Uterus (tissue), 3 donors: ENCODE measurements at regions not wholly inside any gene's neighbourhood (a gene's known extent, or its start where the extent isn't known, plus 50 kb on each side); places are given as distances from the start of the nearest gene placed in this dataset.
"Not testable (repeated sequence)": the region's sequence is repeated elsewhere in the genome, so short reads cannot be mapped to it uniquely, and the experiment has no call there.

ENCODE experiments used
- DNase-seq, 2 donors: peaks; one replicate each; pipeline ENCODE4 v3.0.0-alpha.2; 2019 to 2020
- H3K27ac ChIP-seq, 2 donors: fragments of 200-600 bp; sonication (generic); 1 replicate in 1 of 2; 2 replicates in 1 of 2; pipeline ENCODE4 v1.5.1; 2016 to 2018
- H3K27me3 ChIP-seq, 2 donors: fragments of 200-600 bp; sonication (generic); one replicate each; pipeline ENCODE4 v1.5.1; 2018 to 2019; ENCODE audit warnings: control low read depth in 1 of 2
- H3K36me3 ChIP-seq, 2 donors: fragments of 200-600 bp; sonication (generic); one replicate each; pipeline ENCODE4 v1.5.1; 2019; ENCODE audit warnings: control low read depth in 1 of 2
- H3K4me1 ChIP-seq, 2 donors: fragments of 200-600 bp; sonication (generic); one replicate each; pipeline ENCODE4 v1.5.1; 2018 to 2019; ENCODE audit warnings: control low read depth in 1 of 2
- H3K4me3 ChIP-seq, 2 donors: fragments of 200-600 bp; sonication (generic); 1 replicate in 1 of 2; 2 replicates in 1 of 2; pipeline ENCODE4 v1.5.1; 2018 to 2019; ENCODE audit warnings: mild to moderate bottlenecking in 1 of 2
- H3K9me3 ChIP-seq, 2 donors: fragments of 200-600 bp; sonication (generic); one replicate each; pipeline ENCODE4 v1.5.1; 2019; ENCODE audit warnings: control low read depth in 1 of 2
- POLR2A ChIP-seq, 2 donors: fragments of 450-650 bp; IDR thresholded peaks; one replicate each; pipeline ENCODE4 v1.6.1; 2016; ENCODE audit warnings: antibody characterized with exemption in 2 of 2, mild to moderate bottlenecking in 1 of 2, moderate library complexity in 1 of 2
- intact Hi-C: fragments of 100-400 bp; cut with DNase I; formaldehyde crosslinking; loops from one replicate; pipeline ENCODE4 v1.15.1; 2023; ENCODE audit warnings: low total_unique reads
- TF ChIP-seq, protein P1 (sequence below), 4 experiments: fragments of 200-600 bp in 2 of 4; fragments of 450-650 bp in 2 of 4; sonication (generic) in 2 of 4; IDR thresholded peaks; one replicate each; pipeline ENCODE4 v1.5.1; 2016 to 2019; ENCODE audit warnings: antibody characterized with exemption in 4 of 4, mild to moderate bottlenecking in 2 of 4, moderate library complexity in 1 of 4
- donor health status: DM: yes; HTN: yes; CAD: no.

DNA sequence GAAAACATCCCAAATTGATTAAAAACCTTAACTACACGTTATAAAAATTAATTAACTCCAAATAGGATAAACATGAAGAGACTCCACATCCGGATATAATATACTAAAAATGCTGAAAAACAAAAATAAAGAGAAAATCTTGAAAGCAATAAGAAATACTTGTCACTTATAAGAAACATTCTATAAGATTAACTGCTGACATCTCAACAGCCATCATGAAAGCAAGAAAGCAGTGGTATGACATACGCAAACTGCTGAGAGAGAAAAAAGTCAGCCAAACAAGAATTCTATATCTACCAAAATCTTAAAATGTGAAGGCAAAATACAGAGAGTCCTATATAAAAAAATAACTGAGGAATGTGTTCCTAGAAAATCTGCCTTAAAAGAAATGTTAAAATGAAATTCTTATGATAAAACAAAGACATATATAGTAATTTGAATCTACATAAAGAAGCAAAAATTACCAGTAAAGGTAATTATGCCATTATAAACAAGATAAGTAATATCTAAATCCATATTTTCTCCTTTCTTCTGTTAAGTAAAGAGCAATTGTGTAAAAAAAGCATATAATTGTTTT, 1851.1 kb downstream of the PCDH9 start:
- Histone ChIP-seq H3K27me3 (no peaks in the 10 kb centered on the region), H3K4me1 (no peaks in the 10 kb centered on the region), H3K9me3 (peaks cover 3 to 4% of the 10 kb centered on the region in 2 donors), H3K27ac (no peak overlapping the region), H3K4me3 (no peak overlapping the region), H3K36me3 (no peaks in the 10 kb centered on the region)
- intact Hi-C loops = no loop called here
- DNase-seq = no peak
- TF ChIP-seq, protein P1, sequence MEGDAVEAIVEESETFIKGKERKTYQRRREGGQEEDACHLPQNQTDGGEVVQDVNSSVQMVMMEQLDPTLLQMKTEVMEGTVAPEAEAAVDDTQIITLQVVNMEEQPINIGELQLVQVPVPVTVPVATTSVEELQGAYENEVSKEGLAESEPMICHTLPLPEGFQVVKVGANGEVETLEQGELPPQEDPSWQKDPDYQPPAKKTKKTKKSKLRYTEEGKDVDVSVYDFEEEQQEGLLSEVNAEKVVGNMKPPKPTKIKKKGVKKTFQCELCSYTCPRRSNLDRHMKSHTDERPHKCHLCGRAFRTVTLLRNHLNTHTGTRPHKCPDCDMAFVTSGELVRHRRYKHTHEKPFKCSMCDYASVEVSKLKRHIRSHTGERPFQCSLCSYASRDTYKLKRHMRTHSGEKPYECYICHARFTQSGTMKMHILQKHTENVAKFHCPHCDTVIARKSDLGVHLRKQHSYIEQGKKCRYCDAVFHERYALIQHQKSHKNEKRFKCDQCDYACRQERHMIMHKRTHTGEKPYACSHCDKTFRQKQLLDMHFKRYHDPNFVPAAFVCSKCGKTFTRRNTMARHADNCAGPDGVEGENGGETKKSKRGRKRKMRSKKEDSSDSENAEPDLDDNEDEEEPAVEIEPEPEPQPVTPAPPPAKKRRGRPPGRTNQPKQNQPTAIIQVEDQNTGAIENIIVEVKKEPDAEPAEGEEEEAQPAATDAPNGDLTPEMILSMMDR (IDR thresholded peaks at IDR 0.05) = no peak
- no peak for TF ChIP-seq POLR2A (IDR thresholded peaks at IDR 0.05)

DNA sequence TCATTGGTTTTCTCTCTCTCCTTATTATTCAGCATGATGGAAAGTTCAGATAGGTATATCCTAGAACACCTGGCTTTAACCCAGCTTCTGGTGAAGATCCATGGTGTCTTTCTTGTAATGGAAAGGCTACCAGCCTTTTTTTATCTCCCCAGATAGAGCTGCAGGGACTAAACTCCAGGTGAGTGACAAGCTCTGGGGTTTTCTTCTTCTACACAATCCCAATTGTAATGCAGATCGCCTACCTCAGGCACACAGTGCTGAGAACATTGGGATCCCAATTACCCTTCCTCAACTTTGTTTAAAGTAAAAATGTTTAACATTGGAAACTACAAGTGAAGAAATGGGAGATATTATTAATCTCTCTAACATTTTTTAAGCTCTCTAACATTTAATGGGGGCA, 1851.7 kb downstream of the PCDH9 start:
- H3K9me3 ChIP-seq = peaks cover 3 to 4% of the 10 kb centered on the region in 2 donors
- no peak for DNase-seq
- intact Hi-C loops = no loop called here
- TF ChIP-seq POLR2A (IDR thresholded peaks at IDR 0.05) = no peak
- TF ChIP-seq, protein P1 (IDR thresholded peaks at IDR 0.05) = no peak
- no peak overlapping the region for H3K4me3 ChIP-seq
- no peaks in the 10 kb centered on the region for H3K36me3 ChIP-seq
- no peak overlapping the region for H3K27ac ChIP-seq
- H3K4me1 ChIP-seq = no peaks in the 10 kb centered on the region
- no peaks in the 10 kb centered on the region for H3K27me3 ChIP-seq

DNA sequence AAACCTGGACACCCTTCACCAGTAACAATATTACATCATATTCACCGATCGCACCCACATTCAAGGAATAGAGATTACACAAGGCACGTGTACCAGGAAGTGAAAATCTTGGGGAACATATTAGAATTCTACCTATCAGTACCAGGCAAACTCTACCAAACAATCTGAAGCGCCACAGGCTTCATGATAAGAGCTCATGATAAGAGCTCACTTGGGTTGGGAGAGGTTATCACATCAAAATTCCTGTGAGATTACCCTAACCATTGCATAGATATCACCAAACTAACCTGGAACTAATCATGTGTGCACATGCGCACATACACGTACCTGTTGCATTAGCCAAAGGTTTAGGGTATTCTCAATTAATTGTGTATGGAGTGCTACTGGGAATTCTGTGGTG, 1861.3 kb downstream of the PCDH9 start:
- Histone ChIP-seq H3K4me3 (no peak overlapping the region), H3K27ac (no peak overlapping the region), H3K9me3 (no peaks in the 10 kb centered on the region), H3K36me3 (no peaks in the 10 kb centered on the region), H3K27me3 (no peaks in the 10 kb centered on the region), H3K4me1 (no peaks in the 10 kb centered on the region)
- no peak for DNase-seq
- intact Hi-C loops = no loop called here
- TF ChIP-seq POLR2A (IDR thresholded peaks at IDR 0.05) = no peak
- TF ChIP-seq, protein P1 (IDR thresholded peaks at IDR 0.05) = no peak

DNA sequence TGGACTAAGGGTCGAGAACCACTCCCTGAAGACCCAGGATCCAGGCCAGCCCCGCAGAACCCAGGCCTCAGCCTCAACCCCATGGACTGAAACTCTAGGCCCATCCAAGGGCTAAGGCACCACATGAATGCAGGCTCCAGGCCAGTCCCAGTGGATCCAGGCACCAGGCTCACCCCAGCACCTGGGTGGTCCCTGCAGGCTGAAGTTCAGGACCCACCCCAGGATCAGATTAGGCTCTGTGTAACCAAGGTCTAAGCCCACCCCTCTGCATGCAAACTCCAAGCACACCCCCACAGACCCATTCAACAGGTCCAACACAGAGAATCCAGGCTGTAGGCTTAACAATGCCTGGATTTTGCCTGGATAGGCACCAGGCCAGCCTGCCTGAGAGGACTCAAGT, 1876.2 kb downstream of the PCDH9 start:
- DNase-seq = no peak
- H3K27me3 ChIP-seq = no peaks in the 10 kb centered on the region
- H3K4me1 ChIP-seq = no peaks in the 10 kb centered on the region
- no peak overlapping the region for H3K4me3 ChIP-seq
- intact Hi-C loops = no loop called here
- no peaks in the 10 kb centered on the region for H3K36me3 ChIP-seq
- no peaks in the 10 kb centered on the region for H3K9me3 ChIP-seq
- no peak overlapping the region for H3K27ac ChIP-seq
- TF ChIP-seq, protein P1 (IDR thresholded peaks at IDR 0.05) = no peak
- TF ChIP-seq POLR2A (IDR thresholded peaks at IDR 0.05) = no peak

DNA sequence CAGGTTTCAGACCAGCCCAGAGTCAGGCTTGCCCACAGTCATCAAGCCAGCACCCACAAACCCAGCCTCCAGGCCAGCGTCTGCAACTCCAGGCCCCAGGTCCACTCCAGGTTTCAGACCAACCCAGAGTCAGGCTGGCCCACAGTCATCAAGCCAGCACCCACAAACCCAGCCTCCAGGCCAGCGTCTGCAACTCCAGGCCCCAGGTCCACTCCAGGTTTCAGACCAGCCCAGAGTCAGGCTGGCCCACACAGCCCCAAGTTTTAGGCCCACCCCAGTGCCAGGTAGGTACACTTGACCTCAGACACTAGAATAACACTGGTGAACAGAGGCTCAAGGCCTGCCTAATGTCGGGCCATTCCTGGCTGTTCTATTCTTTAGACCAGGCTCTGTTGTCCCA, 1877.0 kb downstream of the PCDH9 start:
- H3K36me3 ChIP-seq, H3K27ac ChIP-seq, H3K4me3 ChIP-seq, H3K9me3 ChIP-seq, H3K4me1 ChIP-seq, intact Hi-C loops, H3K27me3 ChIP-seq, DNase-seq: not testable (repeated sequence)
